Muscle of arm (tissue), 1 donor: ENCODE measurements at regions not wholly inside any gene's neighbourhood (a gene's known extent, or its start where the extent isn't known, plus 50 kb on each side); places are given as distances from the start of the nearest gene placed in this dataset.

Experiments
- DNase-seq: peaks from one replicate; pipeline ENCODE4 v3.0.0-alpha.2; 2013

GRCh38 chr2:150165442-150165841 lies 322.0 kb downstream of the RND3 start:
- no peak for DNase-seq

DNA sequence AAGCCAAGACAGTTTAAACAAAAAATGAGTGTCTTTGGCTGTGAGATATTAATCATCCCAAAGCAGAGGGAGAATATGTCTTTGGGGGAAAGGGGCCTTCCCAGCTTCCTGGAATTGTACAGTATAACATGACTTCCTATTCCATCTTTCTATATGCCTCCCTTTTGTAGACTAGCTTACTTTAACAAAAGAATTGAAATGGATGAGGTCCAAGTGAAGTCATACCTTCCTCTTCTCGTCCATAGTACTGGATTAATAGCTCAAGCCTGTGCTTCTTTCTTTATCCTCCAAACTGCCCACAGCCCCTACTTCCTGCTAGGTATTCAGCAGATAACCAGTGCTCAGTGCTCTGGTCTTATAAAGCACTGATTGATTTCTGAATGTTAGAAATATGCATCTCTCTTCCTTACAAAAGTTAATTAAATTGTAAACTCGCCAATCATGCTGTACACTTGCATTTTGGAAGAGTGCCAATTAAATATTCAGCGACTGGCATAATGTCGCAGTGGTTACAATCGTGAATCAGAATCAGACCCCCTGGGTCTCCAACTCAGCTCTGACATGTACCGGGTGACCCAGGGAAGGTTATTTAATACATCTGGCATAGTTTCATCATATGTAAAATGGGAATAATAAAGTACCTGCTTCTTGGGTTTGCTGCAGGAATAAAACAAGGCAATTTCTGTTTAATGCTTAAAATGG lies 325.1 kb downstream of the RND3 start:
- DNase-seq = no peak

DNA sequence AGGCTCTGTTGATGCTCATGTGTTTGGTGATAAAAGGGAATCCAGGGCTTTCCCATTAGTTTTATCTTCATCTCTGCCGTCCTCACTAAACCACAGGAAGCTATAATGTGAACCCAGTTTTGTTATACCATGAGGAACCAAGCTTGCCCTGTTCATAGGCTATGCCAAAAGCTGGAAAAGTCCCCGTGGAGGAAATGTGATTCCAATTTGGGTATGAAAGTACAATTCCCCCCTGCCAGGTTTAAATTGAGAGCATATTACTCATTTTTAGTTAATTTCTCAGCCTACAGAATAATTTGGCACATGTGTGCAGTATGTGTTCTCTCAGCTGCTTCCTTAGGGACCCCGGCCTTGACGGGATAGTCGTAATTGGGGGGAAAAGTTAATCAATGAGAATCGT lies 327.4 kb downstream of the RND3 start:
- DNase-seq = no peak

- no peak for DNase-seq
Measured at GRCh38 chr2:150159300-150159699, 328.2 kb downstream of the RND3 start.

DNA sequence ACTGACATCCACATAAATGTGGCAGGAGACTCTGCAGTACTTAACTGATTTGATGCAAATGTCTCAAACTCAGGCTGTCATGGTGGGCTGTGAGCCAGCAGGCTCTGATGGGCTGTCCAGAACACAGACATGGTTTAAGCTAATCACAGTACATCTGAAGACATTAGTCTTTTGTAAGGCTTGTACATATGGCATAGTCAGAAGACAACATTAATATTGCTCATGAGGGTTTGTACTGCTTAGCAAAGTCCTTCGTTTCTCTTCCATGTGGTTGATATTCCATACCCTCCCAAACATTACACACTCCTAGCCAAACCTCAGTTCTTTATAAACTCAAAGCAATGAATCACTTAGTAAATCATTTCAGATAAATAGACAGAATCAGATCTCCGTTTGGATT lies 330.6 kb downstream of the RND3 start:
- no peak for DNase-seq

DNA sequence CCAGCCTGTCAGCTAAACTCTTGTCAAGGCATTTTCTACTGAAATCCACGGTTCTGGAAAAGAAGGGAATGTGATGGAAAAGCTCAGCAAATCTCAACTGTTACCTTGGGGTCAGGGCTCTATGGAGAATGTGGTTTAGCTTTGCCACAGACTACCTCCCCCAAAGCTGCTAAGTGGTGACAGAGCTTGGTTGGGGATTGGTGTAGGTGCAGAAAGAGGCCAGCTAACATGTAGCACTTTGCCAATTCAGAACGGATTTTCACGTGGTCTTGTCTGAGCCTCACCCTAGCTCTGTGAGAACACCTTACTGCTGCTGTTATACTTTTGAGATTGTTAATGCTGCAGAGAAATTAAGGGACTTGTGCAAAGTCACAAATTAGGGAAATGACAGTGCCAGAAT lies 331.1 kb downstream of the RND3 start:
- no peak for DNase-seq

DNA sequence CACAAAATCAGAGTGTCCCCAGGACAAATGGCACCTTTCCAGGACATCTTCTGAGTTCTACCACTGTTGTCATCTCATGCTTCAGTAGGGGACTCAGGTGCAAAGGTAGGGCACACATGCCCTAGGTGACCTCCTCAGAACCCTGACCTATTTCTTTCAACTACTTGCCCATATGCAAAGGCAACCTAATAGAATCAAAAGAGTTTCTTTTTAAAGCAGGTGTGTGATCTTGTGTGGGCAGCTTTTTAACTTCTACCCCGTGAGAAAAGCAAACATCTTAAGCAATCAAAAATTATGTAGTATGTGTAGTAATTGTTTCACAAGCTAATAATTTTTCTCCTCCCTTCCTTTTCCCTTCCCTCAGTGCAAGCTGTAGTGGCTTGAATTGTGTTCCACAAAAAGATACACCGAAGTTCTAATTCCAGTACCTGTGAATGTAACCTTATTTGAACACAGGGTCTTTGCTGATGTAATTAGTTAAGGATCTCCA lies 333.1 kb downstream of the RND3 start:
- no peak for DNase-seq

- DNase-seq = no peak
Measured at GRCh38 chr2:150153646-150154307, 333.7 kb downstream of the RND3 start.

- DNase-seq = no peak
Measured at GRCh38 chr2:150152230-150152629, 335.2 kb downstream of the RND3 start.

GRCh38 chr2:150150144-150150543 lies 337.3 kb downstream of the RND3 start:
- no peak for DNase-seq

- no peak for DNase-seq
Measured at GRCh38 chr2:150147889-150148683, 339.4 kb downstream of the RND3 start.

DNA sequence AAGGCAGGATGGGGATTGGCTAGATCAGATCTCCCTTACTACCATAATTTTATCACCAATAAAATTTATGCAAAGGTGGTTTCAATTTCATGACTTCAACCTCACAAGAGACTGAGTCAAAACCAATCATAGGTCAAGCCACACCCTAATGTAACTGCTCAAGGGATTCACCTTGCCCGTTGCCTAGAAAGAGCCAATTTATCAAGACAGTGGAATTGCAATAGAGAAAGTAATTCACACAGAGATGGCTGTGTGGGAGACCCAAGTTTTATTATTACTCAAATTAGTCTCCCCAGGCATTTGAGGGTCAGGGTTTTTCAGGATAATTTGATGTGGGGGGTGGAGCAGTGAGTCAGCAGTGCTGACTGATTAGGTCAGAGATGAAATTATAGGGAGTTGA lies 340.6 kb downstream of the RND3 start:
- DNase-seq = no peak

- no peak for DNase-seq
Measured at GRCh38 chr2:150145299-150145692, 342.2 kb downstream of the RND3 start.

GRCh38 chr2:150144546-150145298 lies 342.7 kb downstream of the RND3 start:
- no peak for DNase-seq

GRCh38 chr2:150143087-150143536 lies 344.4 kb downstream of the RND3 start:
- no peak for DNase-seq

GRCh38 chr2:150142561-150142960 lies 344.9 kb downstream of the RND3 start:
- DNase-seq = no peak

DNA sequence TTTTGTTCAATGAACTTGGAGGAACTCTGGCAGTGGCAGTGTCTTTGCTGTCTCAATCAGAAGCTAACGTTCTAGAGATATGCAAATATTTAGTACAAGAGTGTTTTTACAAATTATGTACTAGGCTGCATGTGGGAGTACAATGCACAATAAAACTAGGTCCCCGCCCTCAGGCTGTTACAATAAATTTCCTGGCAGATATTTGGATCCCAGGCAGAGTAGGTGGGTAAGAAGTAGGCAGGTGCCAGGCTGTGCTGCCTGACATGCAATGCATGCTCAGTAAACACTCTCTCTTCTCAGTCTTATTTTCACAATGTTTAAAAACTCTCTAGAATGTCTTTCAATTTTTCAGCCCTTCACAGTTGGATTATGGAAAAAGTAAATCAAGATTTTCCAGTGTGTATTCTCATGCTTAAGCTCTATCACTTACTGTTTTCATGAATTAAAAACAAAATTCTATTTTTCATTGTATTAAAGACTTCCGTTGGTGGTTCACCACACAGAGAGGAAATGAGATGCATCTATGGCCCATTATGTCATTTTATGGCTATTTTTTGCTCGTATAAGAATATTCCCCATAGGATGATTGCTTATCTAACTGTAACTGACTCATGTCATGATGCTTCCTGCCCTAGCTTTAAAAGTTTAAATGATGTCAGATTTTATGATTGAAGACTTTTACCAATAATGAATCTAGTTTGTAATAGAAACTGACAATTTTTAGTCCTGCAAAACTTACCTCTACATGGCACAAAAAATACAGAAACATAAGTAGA lies 346.1 kb downstream of the RND3 start:
- DNase-seq = no peak

DNA sequence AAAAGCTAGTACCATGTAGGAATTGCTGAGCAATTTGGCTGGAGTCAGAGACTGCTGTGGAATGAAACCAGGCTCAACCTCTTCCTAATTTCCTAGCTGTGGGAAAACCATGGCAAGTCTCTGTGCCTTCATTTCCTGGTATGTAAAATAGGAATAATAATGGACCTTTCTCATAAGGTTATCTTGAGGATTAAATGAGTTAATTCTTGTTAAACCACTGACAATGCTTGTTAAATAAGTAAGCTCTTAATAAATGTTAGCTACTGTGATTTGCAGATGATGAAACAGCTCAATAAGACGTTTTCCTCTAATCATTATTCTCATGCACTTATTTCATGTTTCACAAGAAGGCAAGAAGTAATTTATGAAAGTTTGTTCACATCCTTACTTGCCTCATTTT lies 346.7 kb downstream of the RND3 start:
- no peak for DNase-seq

GRCh38 chr2:150138587-150138986 lies 348.9 kb downstream of the RND3 start:
- no peak for DNase-seq

- no peak for DNase-seq
Measured at GRCh38 chr2:150137338-150138069, 350.0 kb downstream of the RND3 start.
